ENCODE measurements at regions not wholly inside any gene's neighbourhood (a gene's known extent, or its start where the extent isn't known, plus 50 kb on each side); places are given as distances from the start of the nearest gene placed in this dataset.

GRCh38 chr9:676780-677438, 164.6 kb upstream of the DMRT1 start:
- no peak overlapping the region for H3K27ac ChIP-seq
- TF ChIP-seq ZFX (IDR thresholded peaks at IDR 0.05; ENCODE audit: borderline replicate concordance) = no peak
- TF ChIP-seq CTCF (IDR thresholded peaks at IDR 0.05) = no peak

GRCh38 chr9:677461-678097, 163.9 kb upstream of the DMRT1 start:
- no peak overlapping the region for H3K27ac ChIP-seq
- no peak for TF ChIP-seq CTCF (IDR thresholded peaks at IDR 0.05)
- no peak for TF ChIP-seq ZFX (IDR thresholded peaks at IDR 0.05; ENCODE audit: borderline replicate concordance)

- no peak overlapping the region for H3K27ac ChIP-seq
- TF ChIP-seq CTCF (IDR thresholded peaks at IDR 0.05) (no peak), ZFX (IDR thresholded peaks at IDR 0.05; ENCODE audit: borderline replicate concordance) (no peak)
These were observed 162.6 kb upstream of the DMRT1 start for GRCh38 chr9:678897-679296.

GRCh38 chr9:679462-679861, 162.0 kb upstream of the DMRT1 start:
- TF ChIP-seq CTCF (IDR thresholded peaks at IDR 0.05) (no peak), ZFX (IDR thresholded peaks at IDR 0.05; ENCODE audit: borderline replicate concordance) (no peak)
- no peak overlapping the region for H3K27ac ChIP-seq

GRCh38 chr9:680106-680505, 161.4 kb upstream of the DMRT1 start:
- H3K27ac ChIP-seq = no peak overlapping the region
- no peak for TF ChIP-seq CTCF (IDR thresholded peaks at IDR 0.05)
- no peak for TF ChIP-seq ZFX (IDR thresholded peaks at IDR 0.05; ENCODE audit: borderline replicate concordance)

- no peak for TF ChIP-seq ZFX (IDR thresholded peaks at IDR 0.05; ENCODE audit: borderline replicate concordance)
- no peak overlapping the region for H3K27ac ChIP-seq
These were observed 158.6 kb upstream of the DMRT1 start for GRCh38 chr9:682633-683508.

GRCh38 chr9:683509-684021, 157.9 kb upstream of the DMRT1 start:
- H3K27ac ChIP-seq = no peak overlapping the region
- TF ChIP-seq ZFX (IDR thresholded peaks at IDR 0.05; ENCODE audit: borderline replicate concordance) = no peak
- no peak for TF ChIP-seq CTCF (IDR thresholded peaks at IDR 0.05)

Data from 22Rv1 (cell line).